ENCODE measurements at regions not wholly inside any gene's neighbourhood (a gene's known extent, or its start where the extent isn't known, plus 50 kb on each side); places are given as distances from the start of the nearest gene placed in this dataset.

DNA sequence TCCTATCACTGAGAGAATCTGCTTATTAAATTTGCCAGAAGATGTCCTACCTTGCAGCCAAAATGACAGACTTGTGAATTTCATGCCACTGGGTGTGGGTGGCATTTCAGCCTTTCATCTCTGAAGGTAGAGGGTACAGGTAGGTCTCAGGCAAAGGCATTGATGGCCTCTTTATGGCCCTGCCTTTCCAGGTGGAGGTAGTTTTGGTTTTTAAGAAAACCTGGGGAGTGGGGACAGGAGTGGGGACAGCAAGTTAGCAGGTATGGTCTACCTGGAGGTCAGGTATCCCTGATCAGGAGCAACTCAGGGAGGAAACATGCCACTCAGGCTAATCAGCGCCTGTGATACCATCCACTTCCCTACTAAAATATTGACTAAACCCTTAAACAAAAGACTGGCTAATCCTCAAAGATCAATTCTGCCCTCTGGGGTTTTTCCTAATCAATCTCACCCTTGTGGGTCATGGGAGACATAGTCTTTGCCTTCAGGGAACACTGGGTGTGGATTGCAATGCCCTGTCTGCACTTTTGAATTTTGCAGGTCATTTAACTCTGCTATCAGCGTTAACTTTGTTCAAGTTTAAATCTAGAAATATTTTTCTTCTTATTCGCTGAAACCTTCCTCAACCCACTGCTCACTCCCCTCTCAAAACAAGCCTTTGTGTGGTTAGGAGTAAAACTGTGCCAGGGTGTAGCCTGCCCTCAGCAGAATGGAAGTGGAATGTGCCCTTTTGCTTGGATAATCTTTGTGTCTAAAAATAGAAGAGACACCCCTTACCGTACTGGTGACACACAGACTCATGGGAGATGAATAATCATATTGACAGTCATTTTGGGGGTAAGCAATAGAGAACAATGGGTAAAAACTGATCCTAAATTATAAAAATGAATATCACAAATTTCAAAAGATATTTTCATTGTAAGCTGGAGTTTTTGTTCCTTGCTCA, 233.7 kb downstream of the COG6 start:
- Mint-ChIP-seq H3K4me3 (ENCODE audit: unreplicated experiment) (no peak overlapping the region), H3K4me1 (ENCODE audit: low read depth, unreplicated experiment) (peaks cover 5% of the 10 kb centered on the region)

GRCh38 chr13:39890537-39890936, 235.1 kb downstream of the COG6 start:
- Mint-ChIP-seq H3K36me3 (ENCODE audit: low read depth, unreplicated experiment) (no peaks in the 10 kb centered on the region), H3K4me1 (ENCODE audit: low read depth, unreplicated experiment) (peaks cover 5% of the 10 kb centered on the region), H3K27ac (ENCODE audit: unreplicated experiment) (no peak overlapping the region), H3K9me3 (ENCODE audit: unreplicated experiment) (peaks cover 2% of the 10 kb centered on the region), H3K27me3 (ENCODE audit: low read depth, unreplicated experiment) (no peaks in the 10 kb centered on the region), H3K4me3 (ENCODE audit: unreplicated experiment) (no peak overlapping the region)
- H3K79me2 ChIP-seq (ENCODE audit: insufficient read depth, low read length), result no peaks in the 10 kb centered on the region
- FAIRE-seq (no peak), DNase-seq (ENCODE audit: low read depth) (no peak)
- H3K4me3 ChIP-seq (ENCODE audit: insufficient read depth, low read depth, low read length), result no peak overlapping the region
- no peak overlapping the region for H2AFZ ChIP-seq (ENCODE audit: low read depth, low read length)
- TF ChIP-seq EZH2 (IDR thresholded peaks at IDR 0.05; ENCODE audit: insufficient read depth, low read length), result no peak
- no peak for TF ChIP-seq CTCF (IDR thresholded peaks at IDR 0.05; ENCODE audit: insufficient read depth, low read depth, low read length)
- no peak overlapping the region for H3K9ac ChIP-seq (ENCODE audit: low read length)
- H3K4me1 ChIP-seq (ENCODE audit: insufficient read depth, low read length), result peaks cover 8% of the 10 kb centered on the region
- no peaks in the 10 kb centered on the region for H4K20me1 ChIP-seq (ENCODE audit: insufficient read depth, low read length)
- H3K27ac ChIP-seq (ENCODE audit: low read depth, low read length), result no peak overlapping the region
- H3K36me3 ChIP-seq (ENCODE audit: insufficient read depth, low read length), result no peaks in the 10 kb centered on the region
- H3K27me3 ChIP-seq (ENCODE audit: insufficient read depth, low read length), result no peaks in the 10 kb centered on the region
- H3K4me2 ChIP-seq (ENCODE audit: low read length), result no peak overlapping the region
- H3K9me3 ChIP-seq (ENCODE audit: insufficient read depth, low read depth, low read length), result no peaks in the 10 kb centered on the region

More for the DNA sequence above, 233.7 kb downstream of the COG6 start:
- H3K27ac Mint-ChIP-seq (ENCODE audit: unreplicated experiment), result no peak overlapping the region
- Histone ChIP-seq H2AFZ (ENCODE audit: low read depth, low read length) (peak overlapping the region; percentile 54), H4K20me1 (ENCODE audit: insufficient read depth, low read length) (no peaks in the 10 kb centered on the region), H3K4me1 (ENCODE audit: insufficient read depth, low read length) (peaks cover 8% of the 10 kb centered on the region), H3K4me3 (ENCODE audit: insufficient read depth, low read depth, low read length) (no peak overlapping the region), H3K27me3 (ENCODE audit: insufficient read depth, low read length) (no peaks in the 10 kb centered on the region), H3K79me2 (ENCODE audit: insufficient read depth, low read length) (no peaks in the 10 kb centered on the region), H3K36me3 (ENCODE audit: insufficient read depth, low read length) (no peaks in the 10 kb centered on the region), H3K27ac (ENCODE audit: low read depth, low read length) (no peak overlapping the region), H3K9me3 (ENCODE audit: insufficient read depth, low read depth, low read length) (no peaks in the 10 kb centered on the region), H3K9ac (ENCODE audit: low read length) (no peak overlapping the region), H3K4me2 (ENCODE audit: low read length) (peak overlapping the region; percentile 1)
- TF ChIP-seq EZH2 (IDR thresholded peaks at IDR 0.05; ENCODE audit: insufficient read depth, low read length), result no peak
- TF ChIP-seq CTCF (IDR thresholded peaks at IDR 0.05; ENCODE audit: insufficient read depth, low read depth, low read length), result no peak
- H3K36me3 Mint-ChIP-seq (ENCODE audit: low read depth, unreplicated experiment), result no peaks in the 10 kb centered on the region
- FAIRE-seq, result no peak
- H3K27me3 Mint-ChIP-seq (ENCODE audit: low read depth, unreplicated experiment), result no peaks in the 10 kb centered on the region
- DNase-seq (ENCODE audit: low read depth), result peak; percentile 20
- H3K9me3 Mint-ChIP-seq (ENCODE audit: unreplicated experiment), result peaks cover 4% of the 10 kb centered on the region

All from astrocyte (in vitro differentiated cells and primary cell).